MCF 10A (cell line): ENCODE measurements at regions not wholly inside any gene's neighbourhood (a gene's known extent, or its start where the extent isn't known, plus 50 kb on each side); places are given as distances from the start of the nearest gene placed in this dataset.
"Not testable (repeated sequence)": the region's sequence is repeated elsewhere in the genome, so short reads cannot be mapped to it uniquely, and the experiment has no call there.

Experiments
- BruUV-seq: library from RNA; stranded (reverse); fragments of 400-500 nt; replicated peaks from 2 replicates; lab custom pipeline; 2021; lab: Mats Ljungman, UMichigan
- CTCF ChIA-PET: fragments of 300-600 bp; sonication (Branson Sonifier 250); formaldehyde crosslinking; extraction: SDS; loops from one replicate; lab custom pipeline; 2021; ENCODE audit warnings: antibody characterized with exemption, inconsistent platforms; lab: Yijun Ruan, JAX
- POLR2A ChIA-PET: fragments of 300-600, 350-650 bp; sonication (Branson Sonifier 250); formaldehyde crosslinking; extraction: SDS; loops from one replicate; lab custom pipeline; 2020; ENCODE audit warnings: antibody characterized with exemption, inconsistent platforms; lab: Yijun Ruan, JAX
- DNase-seq: peaks from one replicate; pipeline ENCODE4 v3.0.0-alpha.2; 2018; ENCODE audit not compliant: unreplicated experiment
- H3K27ac Mint-ChIP-seq: one replicate; pipeline ENCODE4 v1.8.0; 2022; ENCODE audit warnings: mild to moderate bottlenecking, low read depth, mixed read lengths; ENCODE audit not compliant: unreplicated experiment
- H3K27me3 Mint-ChIP-seq: one replicate; pipeline ENCODE4 v1.8.0; 2022; ENCODE audit warnings: mixed read lengths; ENCODE audit not compliant: insufficient read depth, unreplicated experiment
- H3K36me3 Mint-ChIP-seq: one replicate; pipeline ENCODE4 v1.8.0; 2022; ENCODE audit warnings: mild to moderate bottlenecking, moderate library complexity, mixed read lengths; ENCODE audit not compliant: insufficient read depth, unreplicated experiment
- H3K4me1 Mint-ChIP-seq: one replicate; pipeline ENCODE4 v1.8.0; 2022; ENCODE audit warnings: mixed read lengths; ENCODE audit not compliant: insufficient read depth, unreplicated experiment
- H3K4me3 Mint-ChIP-seq: one replicate; pipeline ENCODE4 v1.8.0; 2022; ENCODE audit warnings: mild to moderate bottlenecking, moderate library complexity, mixed read lengths; ENCODE audit not compliant: unreplicated experiment
- H3K9me3 Mint-ChIP-seq: one replicate; pipeline ENCODE4 v1.8.0; 2022; ENCODE audit warnings: mixed read lengths; ENCODE audit not compliant: unreplicated experiment
- CTCF ChIP-seq: fragments of 200-600 bp; IDR thresholded peaks from one replicate; pipeline ENCODE4 v1.8.0; 2022; ENCODE audit warnings: antibody characterized with exemption, mild to moderate bottlenecking; ENCODE audit not compliant: unreplicated experiment
- intact Hi-C: fragments of 100-400 bp; cut with micrococcal nuclease; formaldehyde crosslinking; loops from 2 replicates; pipeline ENCODE4 v1.14.1; 2022

DNA sequence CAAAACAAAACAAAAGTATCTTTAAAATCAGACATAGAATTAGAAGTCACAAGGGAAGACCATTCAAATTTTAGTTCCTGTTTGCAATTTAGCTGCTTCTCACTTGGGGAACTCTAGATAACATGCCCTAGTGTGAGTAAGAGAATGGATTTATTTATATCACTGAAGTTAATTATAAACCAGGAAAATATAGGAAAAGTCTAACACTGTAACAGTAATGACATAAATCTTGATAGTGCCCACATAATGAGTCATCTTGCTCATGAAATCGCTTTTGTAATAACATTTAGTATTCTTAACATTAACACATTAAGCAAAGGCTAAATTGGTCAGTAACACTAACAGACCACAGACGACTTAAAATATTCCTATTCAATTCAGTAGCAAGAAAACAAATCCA is 710.7 kb downstream of the STPG2 start:
- POLR2A ChIA-PET: no interaction called here
- peak; percentile 8 for DNase-seq
- CTCF ChIA-PET: interaction anchor here (0.7 kb wide), 1 partner anchor 62 kb away, joined by 3 read pairs; no protein-coding TSS in a partner anchor
- Mint-ChIP-seq H3K36me3 (no peaks in the 10 kb centered on the region), H3K27me3 (no peaks in the 10 kb centered on the region), H3K9me3 (peaks cover 17% of the 10 kb centered on the region), H3K27ac (peak overlapping the region; percentile 42), H3K4me3 (no peak overlapping the region), H3K4me1 (no peaks in the 10 kb centered on the region)
- BruUV-seq: no TSS peak
- intact Hi-C loops: no loop called here
- TF ChIP-seq CTCF: no peak

DNA sequence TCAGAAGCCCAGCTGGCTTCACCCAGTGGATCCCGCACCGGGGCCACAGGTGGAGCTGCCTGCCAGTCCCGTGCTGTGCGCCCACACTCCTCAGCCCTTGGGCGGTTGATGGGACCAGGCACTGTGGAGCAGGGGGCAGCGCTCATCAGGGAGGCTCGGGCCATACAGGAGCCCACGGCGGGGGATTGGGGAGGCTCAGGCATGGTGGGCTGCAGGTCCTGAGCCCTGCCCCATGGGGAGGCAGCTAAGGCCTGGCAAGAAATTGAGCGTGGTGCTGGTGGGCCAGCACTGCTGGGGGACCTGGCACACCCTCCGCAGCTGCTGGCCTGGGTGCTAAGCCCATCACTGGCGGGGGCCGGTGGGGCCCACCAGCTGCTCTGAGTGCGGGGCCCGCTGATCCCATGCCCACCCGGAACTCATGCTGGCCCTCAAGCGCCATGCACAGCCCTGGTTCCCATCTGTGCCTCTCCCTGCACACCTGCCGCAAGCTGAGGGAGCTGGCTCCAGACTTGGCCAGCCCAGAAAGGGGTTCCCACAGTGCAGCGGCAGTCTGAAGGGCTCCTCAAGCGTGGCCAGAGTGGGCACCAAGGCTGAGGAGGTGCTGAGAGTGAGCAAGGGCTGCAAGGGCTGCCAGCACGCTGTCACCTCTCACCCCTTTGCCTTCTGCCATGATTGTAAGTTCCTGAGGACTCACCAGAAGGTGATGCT is 705.1 kb downstream of the STPG2 start:
- intact Hi-C loops, H3K4me1 Mint-ChIP-seq, H3K27ac Mint-ChIP-seq, H3K4me3 Mint-ChIP-seq, H3K36me3 Mint-ChIP-seq, DNase-seq, H3K27me3 Mint-ChIP-seq, BruUV-seq, POLR2A ChIA-PET: not testable (repeated sequence)
- CTCF ChIA-PET: interaction anchor here (0.7 kb wide), 1 partner anchor 47 kb away, joined by 3 read pairs; no protein-coding TSS in a partner anchor
- H3K9me3 Mint-ChIP-seq: peaks cover 14% of the 10 kb centered on the region

GRCh38 chr4:97453186-97453585 is 690.1 kb downstream of the STPG2 start:
- Mint-ChIP-seq H3K4me1 (no peaks in the 10 kb centered on the region), H3K4me3 (no peak overlapping the region), H3K36me3 (peaks cover 6% of the 10 kb centered on the region), H3K9me3 (peaks cover 12% of the 10 kb centered on the region), H3K27me3 (no peaks in the 10 kb centered on the region), H3K27ac (no peak overlapping the region)
- intact Hi-C loops: no loop called here
- POLR2A ChIA-PET: interaction anchor here (0.7 kb wide), 1 partner anchor 274 kb away, joined by 3 read pairs; no protein-coding TSS in a partner anchor
- DNase-seq: no peak
- no TSS peak for BruUV-seq
- CTCF ChIA-PET: no interaction called here
- no peak for TF ChIP-seq CTCF

DNA sequence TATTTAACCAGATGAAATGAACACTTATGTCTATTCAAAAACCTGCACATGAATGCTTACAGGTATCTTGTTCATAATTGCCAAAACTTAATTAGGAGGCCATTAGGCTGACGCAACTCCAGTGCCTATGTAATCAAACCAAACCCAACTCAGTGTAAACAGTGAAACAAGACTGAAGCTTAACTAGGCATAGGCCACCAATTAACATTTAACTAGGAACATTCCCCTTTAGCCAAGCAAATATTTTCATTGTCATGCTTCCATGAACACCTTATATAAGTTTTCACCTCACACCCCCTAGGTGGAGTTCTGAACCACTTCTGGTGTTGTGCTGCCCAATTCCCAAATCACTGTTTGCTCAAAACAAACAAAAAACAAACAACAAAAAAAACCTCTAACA is 686.0 kb downstream of the STPG2 start:
- Mint-ChIP-seq H3K27me3 (no peaks in the 10 kb centered on the region), H3K27ac (no peak overlapping the region), H3K4me1 (no peaks in the 10 kb centered on the region), H3K4me3 (no peak overlapping the region), H3K9me3 (peaks cover 5% of the 10 kb centered on the region), H3K36me3 (peaks cover 6% of the 10 kb centered on the region)
- TF ChIP-seq CTCF: no peak
- CTCF ChIA-PET: no interaction called here
- no peak for DNase-seq
- intact Hi-C loops: no loop called here
- BruUV-seq: no TSS peak
- POLR2A ChIA-PET: no interaction called here
